ENCODE measurements at regions not wholly inside any gene's neighbourhood (a gene's known extent, or its start where the extent isn't known, plus 50 kb on each side); places are given as distances from the start of the nearest gene placed in this dataset.

DNA sequence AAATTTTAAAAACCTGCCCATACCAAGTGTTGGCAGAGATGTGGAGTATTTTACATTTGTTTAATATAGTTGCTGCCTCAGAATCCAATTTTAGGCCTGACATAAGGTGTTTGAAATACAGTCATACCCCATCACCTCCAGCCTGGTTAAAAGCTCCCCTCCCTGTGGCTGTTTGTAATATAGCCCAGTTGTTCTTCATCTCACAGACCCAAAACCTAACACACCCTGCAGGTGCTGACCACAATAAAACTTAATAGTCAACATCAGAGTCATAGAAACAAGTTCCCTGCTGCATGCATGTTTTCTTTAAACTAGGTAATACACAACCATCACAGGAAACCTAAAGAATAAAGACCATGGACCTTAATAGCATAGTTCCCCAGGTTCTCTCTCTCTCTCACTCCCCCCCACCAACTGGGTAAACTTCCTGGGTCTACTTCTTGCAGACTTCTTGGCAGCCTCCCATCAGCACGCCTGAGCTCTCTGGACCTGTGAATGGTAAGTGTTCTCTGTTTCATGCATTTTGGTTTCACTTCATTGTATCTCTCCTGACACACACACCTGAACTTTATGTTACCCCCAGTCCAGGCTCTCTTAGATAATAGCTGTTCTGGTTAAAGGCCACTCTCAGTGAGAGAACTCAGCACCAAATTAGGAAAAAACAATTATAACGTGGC is 1369.9 kb downstream of the EFNB2 start:
- no peak for DNase-seq (ENCODE audit: low read depth, low spot score)

DNA sequence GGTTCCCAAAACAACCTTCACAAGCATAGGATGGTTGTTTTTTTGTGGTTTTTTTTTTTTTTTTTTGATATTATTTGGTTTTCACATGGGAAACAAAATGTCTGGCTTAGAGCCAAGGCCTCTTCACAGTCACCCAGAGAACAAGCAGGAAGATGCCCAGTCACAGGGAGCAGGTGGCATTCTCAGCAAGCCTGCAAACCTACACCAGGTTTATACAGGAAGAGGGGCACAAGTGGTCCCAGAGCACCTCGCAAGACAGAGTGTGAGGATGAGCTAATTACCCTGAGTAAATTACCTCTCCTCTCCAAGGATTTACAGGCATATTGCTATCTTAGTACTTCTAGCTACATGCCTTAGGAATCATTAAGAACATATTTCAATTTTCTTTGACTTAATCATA is 1375.6 kb downstream of the EFNB2 start:
- DNase-seq (ENCODE audit: low read depth, low spot score): no peak

DNA sequence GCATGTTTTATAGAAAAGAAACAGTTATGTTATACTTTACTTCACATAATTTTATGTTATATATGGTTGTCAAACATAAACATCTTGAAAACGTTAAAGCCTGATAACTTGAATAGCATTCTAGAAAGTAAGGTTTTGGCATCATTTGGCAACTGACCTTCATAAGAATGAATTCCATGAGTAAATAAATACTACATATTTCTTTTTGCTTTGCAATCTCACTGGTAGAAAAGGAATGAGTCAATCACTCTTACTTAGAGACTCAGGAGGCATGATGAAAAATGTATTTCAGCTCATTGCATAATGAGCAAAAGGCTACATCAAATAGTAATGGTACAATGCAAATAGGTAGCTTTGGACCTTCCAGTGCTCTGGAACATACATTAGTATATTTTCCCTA is 1381.9 kb downstream of the EFNB2 start:
- no peak for DNase-seq (ENCODE audit: low read depth, low spot score)

DNA sequence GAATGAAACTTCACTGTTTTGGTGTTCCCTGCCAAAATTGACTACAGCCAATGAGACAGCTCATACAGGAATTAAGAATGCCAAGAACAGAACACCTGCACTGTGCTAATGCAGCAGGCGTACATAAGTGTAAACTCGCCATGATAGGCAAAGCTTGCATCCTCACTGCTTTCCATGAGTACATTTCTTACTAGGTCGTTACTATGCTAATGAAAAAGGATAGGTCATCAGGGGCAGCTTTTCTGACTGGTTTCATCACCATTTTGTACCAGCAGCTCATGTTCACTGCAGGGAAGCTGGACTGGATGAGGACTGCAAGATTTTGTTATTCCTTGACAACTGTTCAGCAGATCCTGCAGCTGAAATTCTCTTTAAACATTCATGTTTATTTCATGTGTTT is 1383.8 kb downstream of the EFNB2 start:
- no peak for DNase-seq (ENCODE audit: low read depth, low spot score)

DNA sequence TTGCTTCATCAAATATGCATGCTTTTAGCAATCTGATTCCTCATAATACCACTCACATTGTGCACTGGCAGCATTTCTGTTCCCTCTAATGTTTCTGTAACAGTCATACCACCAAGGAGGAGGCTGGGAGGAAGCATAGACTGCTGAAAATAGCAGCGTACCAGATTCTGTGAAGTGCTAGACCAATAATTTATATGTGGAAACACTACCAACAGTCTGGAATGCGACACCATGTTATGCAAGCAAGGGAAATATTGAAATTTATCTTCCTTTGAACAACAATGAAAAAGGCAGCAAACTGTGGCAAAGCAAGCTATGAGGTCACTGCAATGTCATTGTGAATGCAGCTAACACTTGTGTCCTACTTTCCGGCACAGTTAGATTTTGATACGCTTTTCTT is 1388.0 kb downstream of the EFNB2 start:
- DNase-seq (ENCODE audit: low read depth, low spot score): no peak

DNA sequence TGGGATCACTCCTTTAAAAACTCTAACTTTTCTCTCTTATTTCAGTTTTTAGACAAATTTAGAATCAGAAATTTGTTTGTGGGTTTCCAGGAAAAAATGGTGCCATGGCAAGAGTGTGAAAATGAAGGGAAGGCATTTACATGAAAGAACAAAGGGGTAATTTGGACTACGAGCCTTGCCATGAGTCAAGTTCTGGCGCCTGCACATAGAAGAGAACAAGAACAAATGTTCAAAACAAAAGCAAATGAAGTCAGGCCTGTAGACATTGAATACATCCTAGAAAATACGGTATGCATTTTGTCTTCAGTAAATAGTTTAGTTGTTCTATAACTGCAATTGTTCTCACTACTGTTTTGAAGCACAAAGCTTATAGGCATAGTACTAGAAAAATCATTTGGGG is 1390.5 kb downstream of the EFNB2 start:
- no peak for DNase-seq (ENCODE audit: low read depth, low spot score)

DNA sequence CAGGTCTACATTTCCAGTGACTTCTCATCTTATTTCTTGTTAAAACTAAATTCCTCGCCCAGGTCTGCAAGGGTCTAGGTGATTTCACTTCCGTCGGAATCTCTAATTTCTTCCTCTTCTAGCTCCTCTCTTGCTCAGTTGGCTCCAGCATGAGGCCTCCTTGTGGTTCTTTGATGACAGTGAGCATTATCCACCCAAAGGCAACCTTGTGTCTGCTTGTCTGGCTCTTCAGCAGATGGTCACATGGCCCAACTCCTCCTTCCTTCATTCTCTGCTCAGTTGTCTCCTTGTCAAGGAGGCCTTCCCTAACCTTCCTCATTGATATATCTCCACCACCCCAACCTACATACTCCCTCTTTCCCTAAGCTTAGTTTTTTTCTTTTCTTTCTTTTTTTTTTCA is 1391.4 kb downstream of the EFNB2 start:
- DNase-seq (ENCODE audit: low read depth, low spot score): no peak

DNA sequence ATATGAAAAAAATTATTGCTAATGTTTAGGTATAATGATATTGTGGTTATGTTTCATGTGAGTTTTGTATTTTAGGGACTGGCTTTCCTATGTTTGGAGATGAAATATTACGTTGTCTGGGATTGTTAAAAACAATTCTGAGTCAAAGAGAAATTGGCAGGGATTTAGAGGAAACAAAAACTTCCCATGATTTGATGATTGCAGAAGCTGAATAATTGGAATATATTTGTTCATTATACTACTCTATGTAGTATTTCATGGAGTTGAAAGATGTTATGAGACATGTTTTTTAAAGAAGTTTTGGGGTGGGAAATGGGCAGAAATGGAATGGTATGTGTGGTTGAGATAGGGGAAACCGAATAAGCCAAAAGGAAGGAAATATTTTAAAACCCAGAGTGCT is 1392.9 kb downstream of the EFNB2 start:
- no peak for DNase-seq (ENCODE audit: low read depth, low spot score)

DNA sequence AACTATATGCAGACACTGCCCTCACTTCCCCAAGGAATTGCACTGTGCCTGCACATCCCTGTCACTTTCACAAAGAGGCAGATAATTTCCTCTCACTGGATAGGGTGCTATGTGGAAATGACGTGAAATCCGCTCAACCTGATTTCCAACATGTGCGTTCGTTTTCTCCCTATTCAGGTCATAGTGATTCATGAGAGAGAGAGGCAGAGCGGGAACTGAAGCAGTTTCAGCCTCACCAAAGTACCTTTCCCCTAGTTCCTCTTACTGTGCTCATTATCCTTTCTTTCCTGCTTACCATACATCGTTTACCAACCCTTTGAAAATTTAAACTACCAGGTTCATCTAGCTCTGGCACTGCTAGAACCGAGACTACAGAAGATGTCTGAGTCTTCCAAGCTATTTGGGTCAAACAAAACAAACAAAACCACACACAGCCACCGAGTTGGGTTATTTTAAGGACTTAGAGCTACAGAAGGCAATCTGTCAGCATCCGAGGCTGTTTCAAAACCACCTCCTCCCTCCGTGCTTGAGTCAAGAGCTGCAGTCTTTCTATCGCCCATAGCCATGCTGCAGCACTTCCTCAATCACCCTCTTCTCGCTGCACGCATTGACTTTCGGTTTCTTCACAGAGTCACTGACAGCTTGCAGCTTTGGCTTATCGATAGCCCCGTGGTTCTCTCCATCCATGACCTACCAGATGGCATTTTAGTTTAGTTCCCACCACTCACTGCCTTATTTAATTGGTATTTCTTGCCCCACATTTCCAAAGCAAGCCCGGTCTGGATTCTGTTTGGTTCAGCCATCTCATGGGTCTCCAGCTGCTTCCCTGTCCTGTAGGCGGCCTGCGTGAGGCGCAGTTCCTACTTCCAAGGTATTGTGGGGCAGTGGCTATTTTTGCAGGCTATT is 1395.8 kb downstream of the EFNB2 start:
- DNase-seq (ENCODE audit: low read depth, low spot score): no peak

DNA sequence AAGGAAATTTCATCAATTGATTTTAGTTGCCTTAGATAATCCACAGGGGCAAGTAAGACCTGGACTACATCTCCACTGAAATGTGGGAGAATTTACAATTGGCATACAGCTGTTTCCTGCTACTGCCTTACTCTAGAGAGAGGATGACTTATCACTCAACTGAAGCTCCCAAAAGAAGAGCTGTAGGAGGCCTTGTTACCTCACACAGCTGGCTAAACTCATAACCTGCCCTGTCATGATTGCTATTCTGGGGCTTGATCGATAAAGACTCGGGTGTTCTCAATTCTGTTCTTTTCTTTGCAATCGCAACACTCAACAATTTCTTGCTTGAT is 1396.4 kb downstream of the EFNB2 start:
- no peak for DNase-seq (ENCODE audit: low read depth, low spot score)

DNA sequence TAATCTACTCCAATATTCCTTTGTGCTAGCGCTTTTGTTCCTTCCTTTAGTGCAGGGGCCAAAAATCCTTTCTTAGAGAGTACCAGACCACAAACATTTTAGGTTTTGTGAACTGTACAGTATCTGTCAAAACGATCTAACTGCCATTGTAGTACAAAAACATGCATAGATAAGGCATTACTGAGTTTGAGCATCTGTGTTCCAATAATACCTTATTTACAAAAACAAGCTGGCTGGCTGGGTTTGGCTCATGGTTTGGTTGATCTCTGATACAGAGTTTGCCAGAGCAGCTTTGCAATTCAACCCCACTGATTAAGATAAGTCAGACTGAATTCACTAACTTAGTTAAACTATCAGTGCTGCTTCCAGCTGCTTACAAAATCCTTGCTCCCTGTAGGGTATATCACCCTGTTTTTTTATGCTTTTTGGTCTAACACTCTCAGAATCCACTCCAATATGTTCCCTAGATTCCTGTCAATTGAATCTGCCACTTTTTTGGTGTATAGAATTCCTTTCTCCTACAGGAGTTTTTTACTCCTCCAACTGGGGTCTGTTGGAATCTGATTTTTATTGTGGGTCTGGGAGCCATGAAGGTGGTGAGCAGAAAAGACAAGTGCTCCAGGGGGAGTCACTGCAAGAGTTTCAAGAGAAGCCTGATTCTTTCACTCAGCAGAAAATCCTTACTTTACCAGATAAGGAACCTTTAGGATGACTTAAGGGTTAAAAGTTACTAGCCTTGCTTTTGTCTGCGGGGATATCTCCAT is 1399.4 kb downstream of the EFNB2 start:
- DNase-seq (ENCODE audit: low read depth, low spot score): peak; percentile 63

DNA sequence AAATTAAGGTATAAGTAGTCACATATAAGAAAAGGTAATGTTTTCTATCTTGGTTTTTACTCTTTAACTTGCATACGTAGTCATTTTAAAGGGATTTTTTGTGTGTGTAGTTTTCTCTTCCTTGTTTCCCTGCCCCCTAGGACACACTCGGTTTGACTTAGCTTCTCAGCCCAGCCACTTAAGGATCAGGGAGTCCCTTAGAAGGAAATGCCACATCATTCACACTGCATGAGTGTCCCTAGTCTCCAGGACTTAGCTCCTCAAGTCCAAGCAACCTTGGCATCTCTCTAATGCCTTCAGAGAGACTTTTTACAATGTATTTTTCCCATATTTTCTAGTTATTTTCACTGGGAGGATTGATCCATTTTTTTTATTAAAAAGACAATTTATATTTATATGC is 1407.7 kb downstream of the EFNB2 start:
- DNase-seq (ENCODE audit: low read depth, low spot score): no peak

DNA sequence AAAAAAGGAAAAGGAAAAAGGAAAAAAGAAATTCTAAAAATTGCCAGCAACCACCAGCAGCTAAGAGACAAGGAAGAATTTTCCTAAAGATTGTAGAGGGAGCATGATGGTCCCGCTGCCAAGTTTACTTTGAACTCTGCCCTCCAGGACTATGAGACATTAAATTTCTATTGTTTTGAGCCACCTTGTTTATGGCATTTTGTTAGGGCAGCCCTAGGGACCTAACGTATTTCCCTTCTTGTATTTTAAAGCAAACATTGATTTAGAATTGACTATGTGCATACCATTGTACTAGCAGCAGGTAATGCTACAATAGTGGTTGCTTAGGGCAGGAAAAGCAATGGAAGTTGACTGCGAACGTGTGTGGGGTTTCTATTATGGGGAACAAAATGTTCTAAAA is 1414.2 kb downstream of the EFNB2 start:
- DNase-seq (ENCODE audit: low read depth, low spot score): no peak

DNA sequence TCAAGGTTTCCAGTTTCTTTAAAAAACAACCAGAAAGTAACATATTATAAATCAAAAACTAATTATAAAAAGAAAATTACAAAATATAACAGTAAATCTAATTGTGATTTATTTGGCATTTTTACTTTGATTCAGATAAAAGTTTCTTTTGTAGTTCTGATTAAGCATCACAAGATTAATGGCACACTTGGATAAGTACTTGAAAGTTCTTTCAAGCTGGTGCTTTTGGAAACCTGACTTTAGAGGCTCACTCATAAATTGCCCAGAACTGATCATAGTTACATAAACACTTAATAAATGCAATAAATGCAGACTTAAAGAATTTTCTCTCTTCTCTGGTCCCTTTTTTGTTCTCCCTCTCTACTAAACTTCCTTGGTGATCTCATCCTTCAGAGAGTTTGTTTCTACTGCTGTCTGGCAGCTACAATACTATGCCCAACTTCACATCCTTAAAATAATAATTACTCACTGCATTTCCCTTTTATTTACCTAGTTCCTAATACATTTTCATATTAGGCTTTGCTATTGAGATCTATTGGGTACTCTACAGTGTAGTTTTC is 1417.0 kb downstream of the EFNB2 start:
- DNase-seq (ENCODE audit: low read depth, low spot score): peak; percentile 2

DNA sequence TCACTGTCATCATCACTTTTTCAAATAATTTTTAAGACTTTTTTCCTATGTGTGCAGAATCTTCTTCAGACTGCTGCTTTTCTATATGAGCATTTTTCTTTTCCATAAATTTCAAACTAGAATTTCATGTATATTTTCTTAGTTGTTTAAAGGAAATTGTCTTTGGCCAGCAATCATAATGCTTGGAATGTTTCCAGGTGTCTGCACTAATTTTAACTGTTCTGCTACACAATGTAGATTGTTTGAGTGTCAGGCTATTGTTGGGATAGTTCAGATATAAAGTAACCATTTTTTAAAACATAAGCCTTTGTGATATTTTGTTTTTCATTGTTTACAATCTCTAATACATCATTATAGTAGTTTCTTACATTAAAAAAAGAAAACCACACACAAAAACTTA is 1418.5 kb downstream of the EFNB2 start:
- DNase-seq (ENCODE audit: low read depth, low spot score): no peak

DNA sequence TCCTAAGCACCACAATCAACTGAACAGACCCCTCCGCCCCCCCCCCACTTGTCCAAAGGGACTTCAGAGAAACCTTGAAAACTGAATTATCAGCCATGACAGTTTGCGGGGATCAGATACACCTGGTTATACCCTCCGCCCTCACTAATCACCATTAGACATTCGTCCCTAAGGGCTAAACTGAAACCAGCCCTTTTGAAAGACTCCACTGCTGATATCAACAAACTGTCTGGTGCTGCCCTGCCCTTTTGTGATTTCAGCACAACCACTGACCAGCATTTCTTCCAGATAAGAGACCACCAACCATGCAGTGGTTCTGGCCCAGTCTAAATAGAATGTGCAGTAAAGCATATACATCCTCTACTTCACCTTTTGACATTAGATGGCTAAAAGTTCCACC is 1422.9 kb downstream of the EFNB2 start:
- no peak for DNase-seq (ENCODE audit: low read depth, low spot score)

DNA sequence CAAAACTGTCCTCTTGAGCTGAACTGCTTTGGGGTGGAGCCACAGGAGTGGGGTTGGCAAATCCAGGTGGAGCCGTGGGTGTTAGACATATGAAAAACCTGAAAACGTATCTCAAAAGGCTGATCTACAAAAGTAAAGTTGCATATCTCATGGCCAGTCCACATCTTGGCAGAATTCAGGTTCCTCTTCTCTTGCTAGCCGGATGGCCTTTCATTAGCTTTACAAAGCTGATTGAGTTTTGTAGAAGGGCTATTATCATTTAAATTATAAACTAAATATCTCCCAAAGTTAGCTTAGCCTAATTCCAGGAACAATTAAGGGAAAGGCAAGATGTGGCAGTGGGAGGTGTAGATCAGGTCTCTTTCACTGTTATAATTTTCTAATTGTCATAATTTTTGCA is 1427.7 kb downstream of the EFNB2 start:
- no peak for DNase-seq (ENCODE audit: low read depth, low spot score)

DNA sequence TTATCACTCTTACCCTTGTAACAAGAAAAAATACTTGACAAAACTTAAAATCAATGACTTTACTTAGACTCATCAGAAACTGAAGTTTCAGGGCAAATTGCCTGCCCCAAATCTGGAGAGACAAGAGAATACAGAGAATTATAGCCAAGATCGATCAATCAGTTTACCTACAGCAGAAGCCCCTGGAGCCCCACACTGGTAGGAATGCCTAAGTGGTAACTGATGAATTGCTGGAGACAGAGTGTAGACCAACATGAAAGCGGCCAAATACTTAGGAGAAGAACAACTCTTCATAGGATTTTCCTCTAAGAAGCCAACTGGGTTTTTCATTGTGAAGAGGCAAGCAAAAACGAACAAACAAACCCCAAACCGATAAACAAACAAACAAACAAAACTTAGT is 1430.0 kb downstream of the EFNB2 start:
- DNase-seq (ENCODE audit: low read depth, low spot score): no peak

DNA sequence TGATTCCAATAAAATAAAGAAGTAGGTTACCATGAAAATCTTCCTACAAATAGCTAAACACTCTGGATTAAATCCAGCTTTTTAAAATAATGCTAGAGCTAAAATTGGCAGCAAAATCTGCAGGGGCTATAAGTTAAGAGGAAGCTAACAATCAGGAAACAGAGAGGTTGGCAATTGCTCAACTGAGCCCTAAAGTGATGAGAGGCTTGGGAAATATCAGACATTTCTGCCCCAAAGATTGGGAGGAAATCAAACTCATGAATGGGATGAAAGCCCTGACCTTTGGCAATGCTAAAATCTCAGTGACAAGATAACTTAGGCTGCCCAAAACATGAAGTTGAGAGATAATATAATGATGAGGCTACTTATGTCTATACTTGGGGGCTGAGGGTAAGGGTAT is 1437.9 kb downstream of the EFNB2 start:
- DNase-seq (ENCODE audit: low read depth, low spot score): no peak

DNA sequence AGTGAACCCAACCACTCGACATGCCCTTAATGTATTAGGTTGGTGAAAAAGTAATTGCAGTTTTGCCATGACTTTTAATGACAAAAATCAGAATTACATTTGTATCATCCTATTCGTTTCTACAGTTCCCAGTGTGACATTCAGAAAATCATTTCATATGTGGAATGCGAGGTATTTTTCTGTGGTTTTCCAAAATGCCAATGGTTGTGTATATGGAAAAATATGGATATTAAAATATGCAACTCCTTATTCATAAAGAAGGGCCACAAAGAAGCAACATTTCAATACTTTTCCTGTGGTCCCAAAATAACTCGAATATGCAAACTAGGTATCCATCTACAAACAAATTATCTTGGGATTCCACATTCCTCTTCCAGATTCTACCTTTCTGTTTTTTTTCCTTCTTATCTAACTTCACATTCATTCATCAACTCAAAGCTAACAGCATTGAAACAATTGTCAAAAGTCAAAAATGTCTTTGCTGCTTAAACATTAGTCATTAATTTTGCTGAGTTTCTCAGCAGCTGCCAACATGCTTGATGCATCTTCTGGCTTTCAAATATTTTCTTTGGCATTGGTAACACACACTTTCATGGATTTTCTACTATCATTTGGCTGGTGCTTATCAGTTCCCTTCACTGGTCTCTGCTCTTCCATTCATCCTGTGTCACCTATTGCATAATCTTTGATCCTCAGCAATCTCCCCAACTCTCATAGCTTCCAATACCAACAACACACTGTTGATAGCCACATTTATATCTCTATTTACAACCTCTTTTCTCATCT is 1445.4 kb downstream of the EFNB2 start:
- no peak for DNase-seq (ENCODE audit: low read depth, low spot score)

DNA sequence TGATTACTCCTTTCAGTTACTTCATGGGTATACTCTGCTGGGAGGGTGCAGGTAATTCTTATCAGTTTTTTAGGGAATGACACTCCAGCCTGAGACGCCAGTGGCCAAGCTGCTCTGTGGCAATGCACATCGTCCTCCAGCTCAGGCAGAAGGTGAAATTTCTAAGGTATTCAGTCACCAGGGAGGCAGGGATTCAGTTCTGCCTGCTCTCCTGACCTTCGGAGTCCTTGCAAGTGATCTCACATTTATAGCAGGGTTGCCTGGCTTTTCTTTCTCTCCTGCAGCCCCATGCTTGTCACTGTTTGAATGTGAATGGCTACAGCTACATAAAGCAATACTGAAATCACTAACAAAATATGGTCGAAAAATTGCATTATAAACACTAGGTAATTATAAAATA is 1447.5 kb downstream of the EFNB2 start:
- no peak for DNase-seq (ENCODE audit: low read depth, low spot score)

DNA sequence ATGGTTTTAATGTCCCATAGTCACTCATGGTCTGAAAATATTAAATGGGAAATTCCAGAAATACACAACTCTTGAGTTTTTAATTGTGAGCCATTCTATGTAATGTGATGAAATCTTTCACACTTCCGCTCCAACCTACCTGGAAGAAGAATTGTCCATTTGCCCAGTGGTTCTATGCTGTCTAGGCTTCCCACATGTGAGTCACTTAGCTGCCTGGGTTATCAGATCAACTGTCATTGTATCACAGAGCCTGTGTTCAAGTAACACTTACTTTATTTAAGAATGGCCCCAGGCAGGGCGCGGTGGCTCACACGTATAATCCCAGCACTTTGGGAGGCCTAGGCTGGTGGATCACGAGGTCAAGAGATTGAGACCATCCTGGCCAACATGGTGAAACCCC is 1450.5 kb downstream of the EFNB2 start:
- no peak for DNase-seq (ENCODE audit: low read depth, low spot score)
